ENCODE measurements at regions not wholly inside any gene's neighbourhood (a gene's known extent, or its start where the extent isn't known, plus 50 kb on each side); places are given as distances from the start of the nearest gene placed in this dataset.
"Not testable (repeated sequence)": the region's sequence is repeated elsewhere in the genome, so short reads cannot be mapped to it uniquely, and the experiment has no call there.

- DNase-seq (ENCODE audit: low spot score) (no peak), ATAC-seq (no peak)
- intact Hi-C loops (cut with DNase I), result no loop called here
Observed at GRCh38 chr12:7591531-7591930, 74.2 kb downstream of the APOBEC1 start.

GRCh38 chr12:7590085-7590484 is 75.6 kb downstream of the APOBEC1 start:
- ATAC-seq; intact Hi-C loops (cut with DNase I); DNase-seq (ENCODE audit: low spot score): not testable (repeated sequence)

- intact Hi-C loops (cut with DNase I), result not testable (repeated sequence)
- ATAC-seq, result peak; percentile 53
- peak; percentile 62 for DNase-seq (ENCODE audit: low spot score)
Observed at GRCh38 chr12:7588742-7589329, 76.9 kb downstream of the APOBEC1 start.

- intact Hi-C loops (cut with DNase I); ATAC-seq; DNase-seq (ENCODE audit: low spot score): not testable (repeated sequence)
Observed at GRCh38 chr12:7584137-7584536, 80.6 kb upstream of the CD163 start.

- intact Hi-C loops (cut with DNase I), result no loop called here
- DNase-seq (ENCODE audit: low spot score) (no peak), ATAC-seq (no peak)
Observed at GRCh38 chr12:7583471-7583870, 79.9 kb upstream of the CD163 start.

GRCh38 chr12:7582796-7583195 is 79.2 kb upstream of the CD163 start:
- no peak for ATAC-seq
- no peak for DNase-seq (ENCODE audit: low spot score)
- intact Hi-C loops (cut with DNase I), result no loop called here

- DNase-seq (ENCODE audit: low spot score), result no peak
- intact Hi-C loops (cut with DNase I), result no loop called here
- ATAC-seq, result no peak
Observed at GRCh38 chr12:7581625-7582024, 78.0 kb upstream of the CD163 start.

- ATAC-seq (no peak), DNase-seq (ENCODE audit: low spot score) (no peak)
- intact Hi-C loops (cut with DNase I), result no loop called here
Observed at GRCh38 chr12:7581046-7581445, 77.5 kb upstream of the CD163 start.

- intact Hi-C loops (cut with DNase I), result no loop called here
Observed at GRCh38 chr12:7571257-7571656, 67.7 kb upstream of the CD163 start.

GRCh38 chr12:7557227-7557626 is 53.6 kb upstream of the CD163 start:
- ATAC-seq (no peak), DNase-seq (ENCODE audit: low spot score) (no peak)
- intact Hi-C loops (cut with DNase I), result no loop called here

More at GRCh38 chr12:7571257-7571656, 67.7 kb upstream of the CD163 start:
- ATAC-seq (peak; percentile 76), DNase-seq (ENCODE audit: low spot score) (no peak)

- ATAC-seq (peak; percentile 87), DNase-seq (ENCODE audit: low spot score) (no peak)
- intact Hi-C loops (cut with DNase I), result no loop called here
Observed at GRCh38 chr12:7555752-7556151, 52.2 kb upstream of the CD163 start.

- DNase-seq (ENCODE audit: low spot score), result not testable (repeated sequence)
Observed at GRCh38 chr12:7554831-7555230, 51.3 kb upstream of the CD163 start.

More at GRCh38 chr12:7554831-7555230, 51.3 kb upstream of the CD163 start:
- intact Hi-C loops (cut with DNase I); ATAC-seq: not testable (repeated sequence)
